Left lung (tissue), 4 donors: ENCODE measurements at regions not wholly inside any gene's neighbourhood (a gene's known extent, or its start where the extent isn't known, plus 50 kb on each side); places are given as distances from the start of the nearest gene placed in this dataset.
A peak's percentile ranks its signal among the peaks of the same experiment; 100 is the strongest.
"Not testable (repeated sequence)": the region's sequence is repeated elsewhere in the genome, so short reads cannot be mapped to it uniquely, and the experiment has no call there.

Source experiments
- ATAC-seq: fragments of 200-7000 bp; cut with Tn5 transposase; one replicate; pipeline ENCODE4 v1.9.1; 2020; ENCODE audit warnings: moderate library complexity
- DNase-seq, 4 donors: peaks; one replicate each; pipeline ENCODE4 v3.0.0-alpha.2; 2013 to 2020
- H3K27ac ChIP-seq, 2 donors: fragments of 200-600 bp; sonication (generic) in 1 of 2; one replicate each; pipeline versions ENCODE4 v1.5.0 to v1.8.0; 2020 to 2021
- H3K27me3 ChIP-seq, 2 donors: fragments of 200-600 bp; sonication (generic) in 1 of 2; one replicate each; pipeline versions ENCODE4 v1.5.0 to v1.8.0; 2020 to 2021
- H3K36me3 ChIP-seq, 2 donors: fragments of 200-600 bp; sonication (generic) in 1 of 2; one replicate each; pipeline versions ENCODE4 v1.5.0 to v1.8.0; 2020 to 2021
- H3K4me1 ChIP-seq, 2 donors: fragments of 200-600 bp; one replicate each; pipeline ENCODE4 v1.8.0; 2021
- H3K4me3 ChIP-seq, 2 donors: fragments of 200-600 bp; sonication (generic) in 1 of 2; one replicate each; pipeline versions ENCODE4 v1.5.0 to v1.8.0; 2020 to 2021; ENCODE audit warnings: mild to moderate bottlenecking in 1 of 2
- H3K9me3 ChIP-seq, 2 donors: fragments of 200-600 bp; sonication (generic) in 1 of 2; one replicate each; pipeline versions ENCODE4 v1.5.0 to v1.8.0; 2020 to 2021
- CTCF ChIP-seq, 2 donors: fragments of 200-600 bp; sonication (generic) in 1 of 2; IDR thresholded peaks; one replicate each; pipeline versions ENCODE4 v1.5.0 to v1.8.0; 2021; ENCODE audit warnings: antibody characterized with exemption in 2 of 2
- intact Hi-C, 2 donors: fragments of 100-400 bp; cut with DNase I; formaldehyde crosslinking; loops; one replicate each; pipeline versions ENCODE4 v1.11.2 to v1.14.2; 2022
- donor health status: DM: no; HTN: yes; CAD: no.
- donor health status: DM: no; HTN: no; CAD: no.

- Histone ChIP-seq H3K27me3 (no peaks in the 10 kb centered on the region), H3K4me3 (no peak overlapping the region), H3K27ac (no peak overlapping the region), H3K36me3 (no peaks in the 10 kb centered on the region), H3K9me3 (no peaks in the 10 kb centered on the region), H3K4me1 (no peaks in the 10 kb centered on the region)
- intact Hi-C loops, result no loop called here
- DNase-seq (no peak), ATAC-seq (no peak)
- TF ChIP-seq CTCF (IDR thresholded peaks at IDR 0.05), result no peak
These were observed 132.6 kb downstream of the SPRY1 start for GRCh38 chr4:123529278-123529568.

- Histone ChIP-seq H3K4me3 (no peak overlapping the region), H3K4me1 (no peaks in the 10 kb centered on the region), H3K27ac (no peak overlapping the region), H3K27me3 (no peaks in the 10 kb centered on the region), H3K36me3 (no peaks in the 10 kb centered on the region), H3K9me3 (no peaks in the 10 kb centered on the region)
- no peak for ATAC-seq
- intact Hi-C loops, result no loop called here
- no peak for TF ChIP-seq CTCF (IDR thresholded peaks at IDR 0.05)
- no peak for DNase-seq
These were observed 133.8 kb downstream of the SPRY1 start for GRCh38 chr4:123530357-123530756.

- H3K36me3 ChIP-seq, result no peaks in the 10 kb centered on the region
- no peak overlapping the region for H3K27ac ChIP-seq
- no peaks in the 10 kb centered on the region for H3K27me3 ChIP-seq
- intact Hi-C loops, result no loop called here
- DNase-seq (no peak), ATAC-seq (no peak)
- no peak overlapping the region for H3K4me3 ChIP-seq
- H3K9me3 ChIP-seq, result no peaks in the 10 kb centered on the region
- no peak for TF ChIP-seq CTCF (IDR thresholded peaks at IDR 0.05)
- no peaks in the 10 kb centered on the region for H3K4me1 ChIP-seq
These were observed 138.6 kb downstream of the SPRY1 start for GRCh38 chr4:123535037-123535748.

GRCh38 chr4:123536225-123536624 is 139.6 kb downstream of the SPRY1 start:
- H3K27ac ChIP-seq, result no peak overlapping the region
- TF ChIP-seq CTCF (IDR thresholded peaks at IDR 0.05), result no peak
- H3K36me3 ChIP-seq, result no peaks in the 10 kb centered on the region
- ATAC-seq, result no peak
- no peaks in the 10 kb centered on the region for H3K27me3 ChIP-seq
- no peaks in the 10 kb centered on the region for H3K4me1 ChIP-seq
- H3K9me3 ChIP-seq, result no peaks in the 10 kb centered on the region
- no peak for DNase-seq
- no peak overlapping the region for H3K4me3 ChIP-seq
- intact Hi-C loops, result no loop called here

- H3K27me3 ChIP-seq, ATAC-seq, H3K4me3 ChIP-seq, H3K27ac ChIP-seq, H3K36me3 ChIP-seq, H3K9me3 ChIP-seq, intact Hi-C loops, H3K4me1 ChIP-seq: not testable (repeated sequence)
- DNase-seq, result peak in 1 of 4 donors; percentile 38
These were observed 141.4 kb downstream of the SPRY1 start for GRCh38 chr4:123537906-123538402.
